ENCODE measurements at regions not wholly inside any gene's neighbourhood (a gene's known extent, or its start where the extent isn't known, plus 50 kb on each side); places are given as distances from the start of the nearest gene placed in this dataset.

GRCh38 chr4:11488657-11489452 lies 60.2 kb upstream of the HS3ST1 start:
- DNase-seq (ENCODE audit: low spot score): no peak

- DNase-seq (ENCODE audit: low spot score): no peak
Measured at GRCh38 chr4:11487868-11488544, 59.3 kb upstream of the HS3ST1 start.

GRCh38 chr4:11487139-11487538 lies 58.4 kb upstream of the HS3ST1 start:
- no peak for DNase-seq (ENCODE audit: low spot score)

- no peak for DNase-seq (ENCODE audit: low spot score)
Measured at GRCh38 chr4:11485926-11486325, 57.2 kb upstream of the HS3ST1 start.

GRCh38 chr4:11484531-11484930 lies 55.8 kb upstream of the HS3ST1 start:
- DNase-seq (ENCODE audit: low spot score): no peak

- no peak for DNase-seq (ENCODE audit: low spot score)
Measured at GRCh38 chr4:11483046-11483445, 54.4 kb upstream of the HS3ST1 start.

- no peak for DNase-seq (ENCODE audit: low spot score)
Measured at GRCh38 chr4:11480683-11481082, 52.0 kb upstream of the HS3ST1 start.
